Thyroid gland (tissue), 4 donors: ENCODE measurements at regions not wholly inside any gene's neighbourhood (a gene's known extent, or its start where the extent isn't known, plus 50 kb on each side); places are given as distances from the start of the nearest gene placed in this dataset.

Experiments
- DNase-seq, 2 donors: peaks; one replicate each; pipeline ENCODE4 v3.0.0-alpha.2; 2019
- H3K27ac ChIP-seq, 3 donors: fragments of 200-600 bp; sonication (generic); 1 replicate in 2 of 3; 2 replicates in 1 of 3; pipeline ENCODE4 v1.5.1; 2016 to 2019; ENCODE audit warnings: mild to moderate bottlenecking in 1 of 3, moderate library complexity in 1 of 3
- H3K27me3 ChIP-seq: fragments of 200-600 bp; sonication (generic); one replicate; pipeline ENCODE4 v1.5.1; 2019
- H3K36me3 ChIP-seq, 2 donors: fragments of 200-600 bp; sonication (generic); one replicate each; pipeline ENCODE4 v1.5.1; 2016 to 2019
- H3K4me1 ChIP-seq, 2 donors: fragments of 200-600 bp; sonication (generic); one replicate each; pipeline ENCODE4 v1.5.1; 2017 to 2019
- H3K4me3 ChIP-seq, 3 donors: fragments of 200-600 bp; sonication (generic); replicated peaks in 1 of 3; 1 replicate in 2 of 3; 2 replicates in 1 of 3; pipeline ENCODE4 v1.5.1; 2016; ENCODE audit warnings: mild to moderate bottlenecking in 1 of 3
- H3K9me3 ChIP-seq: fragments of 200-600 bp; sonication (generic); one replicate; pipeline ENCODE4 v1.5.1; 2017
- POLR2A ChIP-seq, 2 donors: fragments of 450-650 bp; IDR thresholded peaks; one replicate each; pipeline ENCODE4 v1.6.1; 2017; ENCODE audit warnings: antibody characterized with exemption in 2 of 2, mild to moderate bottlenecking in 2 of 2, moderate library complexity in 1 of 2
- WGBS, 2 donors: methylation state at CpG; one replicate each; pipeline ENCODE4 v1.1.5; 2017; 5-methylcytosine and 5-hydroxymethylcytosine counted together
- intact Hi-C: fragments of 100-400 bp; cut with DNase I; formaldehyde crosslinking; loops from one replicate; pipeline ENCODE4 v1.15.1; 2023
- TF ChIP-seq, protein P1 (sequence below), 6 experiments: fragments of 200-600 bp in 3 of 6; fragments of 450-650 bp in 3 of 6; sonication (generic) in 3 of 6; IDR thresholded peaks; one replicate each; pipeline ENCODE4 v1.5.1; 2016 to 2019; ENCODE audit warnings: antibody characterized with exemption in 6 of 6, mild to moderate bottlenecking in 2 of 6, inconsistent platforms in 1 of 6, moderate library complexity in 1 of 6

DNA sequence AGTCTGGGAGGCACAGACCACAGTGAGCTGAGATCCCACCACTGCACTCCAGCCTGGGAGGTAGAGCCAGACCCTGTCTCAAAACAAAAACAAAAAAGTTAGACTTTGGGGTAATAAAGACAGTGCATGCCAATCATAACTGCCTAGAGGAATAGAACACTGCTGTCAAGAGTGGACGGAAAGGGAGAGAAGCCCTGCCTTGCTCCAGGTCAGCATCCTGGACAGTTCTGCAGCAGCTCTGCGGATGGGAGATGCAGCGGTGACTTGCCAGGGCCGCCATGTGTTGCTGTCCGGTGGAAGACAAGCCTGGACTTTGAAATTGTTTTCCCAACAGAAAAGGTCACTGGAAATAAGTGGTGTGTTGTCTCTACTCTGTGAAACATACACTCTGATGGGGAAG lies 618.2 kb downstream of the TBC1D22A start:
- H3K9me3 ChIP-seq = no peaks in the 10 kb centered on the region
- no peaks in the 10 kb centered on the region for H3K27me3 ChIP-seq
- no peaks in the 10 kb centered on the region for H3K36me3 ChIP-seq
- H3K4me1 ChIP-seq = no peaks in the 10 kb centered on the region
- 87% methylated on average over 5 of the region's 5 CpGs for WGBS, 2 donors
- no peak for DNase-seq
- H3K4me3 ChIP-seq = no peak overlapping the region
- no peak for TF ChIP-seq POLR2A (IDR thresholded peaks at IDR 0.05)
- TF ChIP-seq, protein P1, sequence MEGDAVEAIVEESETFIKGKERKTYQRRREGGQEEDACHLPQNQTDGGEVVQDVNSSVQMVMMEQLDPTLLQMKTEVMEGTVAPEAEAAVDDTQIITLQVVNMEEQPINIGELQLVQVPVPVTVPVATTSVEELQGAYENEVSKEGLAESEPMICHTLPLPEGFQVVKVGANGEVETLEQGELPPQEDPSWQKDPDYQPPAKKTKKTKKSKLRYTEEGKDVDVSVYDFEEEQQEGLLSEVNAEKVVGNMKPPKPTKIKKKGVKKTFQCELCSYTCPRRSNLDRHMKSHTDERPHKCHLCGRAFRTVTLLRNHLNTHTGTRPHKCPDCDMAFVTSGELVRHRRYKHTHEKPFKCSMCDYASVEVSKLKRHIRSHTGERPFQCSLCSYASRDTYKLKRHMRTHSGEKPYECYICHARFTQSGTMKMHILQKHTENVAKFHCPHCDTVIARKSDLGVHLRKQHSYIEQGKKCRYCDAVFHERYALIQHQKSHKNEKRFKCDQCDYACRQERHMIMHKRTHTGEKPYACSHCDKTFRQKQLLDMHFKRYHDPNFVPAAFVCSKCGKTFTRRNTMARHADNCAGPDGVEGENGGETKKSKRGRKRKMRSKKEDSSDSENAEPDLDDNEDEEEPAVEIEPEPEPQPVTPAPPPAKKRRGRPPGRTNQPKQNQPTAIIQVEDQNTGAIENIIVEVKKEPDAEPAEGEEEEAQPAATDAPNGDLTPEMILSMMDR (IDR thresholded peaks at IDR 0.05) = no peak
- no peak overlapping the region for H3K27ac ChIP-seq
- intact Hi-C loops = no loop called here

DNA sequence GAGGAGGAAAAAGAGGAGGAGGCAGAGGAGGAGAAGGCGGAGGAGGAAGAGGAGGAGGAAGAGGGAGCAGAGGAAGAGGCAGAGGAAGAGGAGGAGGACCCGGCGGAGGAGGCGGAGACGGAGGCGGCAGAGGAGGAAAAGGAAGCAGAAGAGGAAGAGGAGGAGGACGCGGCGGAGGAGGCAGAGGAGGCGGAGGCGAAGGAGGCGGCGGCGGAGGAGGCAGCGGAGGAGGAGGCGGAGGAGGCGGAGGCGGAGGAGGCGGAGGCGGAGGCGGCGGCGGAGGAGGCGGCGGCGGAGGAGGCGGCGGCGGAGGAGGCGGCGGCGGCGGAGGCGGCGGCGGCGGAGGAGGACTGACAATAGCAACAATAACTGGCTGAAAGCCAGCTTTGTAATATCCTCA lies 616.6 kb downstream of the TBC1D22A start:
- Histone ChIP-seq H3K27me3 (no peaks in the 10 kb centered on the region), H3K4me3 (no peak overlapping the region), H3K36me3 (no peaks in the 10 kb centered on the region), H3K4me1 (no peaks in the 10 kb centered on the region), H3K9me3 (no peaks in the 10 kb centered on the region), H3K27ac (no peak overlapping the region)
- no peak for TF ChIP-seq POLR2A (IDR thresholded peaks at IDR 0.05)
- TF ChIP-seq, protein P1 (IDR thresholded peaks at IDR 0.05) = no peak
- intact Hi-C loops = no loop called here
- 92% methylated on average over 30 to 31 of the region's 37 CpGs for WGBS, 2 donors
- no peak for DNase-seq

DNA sequence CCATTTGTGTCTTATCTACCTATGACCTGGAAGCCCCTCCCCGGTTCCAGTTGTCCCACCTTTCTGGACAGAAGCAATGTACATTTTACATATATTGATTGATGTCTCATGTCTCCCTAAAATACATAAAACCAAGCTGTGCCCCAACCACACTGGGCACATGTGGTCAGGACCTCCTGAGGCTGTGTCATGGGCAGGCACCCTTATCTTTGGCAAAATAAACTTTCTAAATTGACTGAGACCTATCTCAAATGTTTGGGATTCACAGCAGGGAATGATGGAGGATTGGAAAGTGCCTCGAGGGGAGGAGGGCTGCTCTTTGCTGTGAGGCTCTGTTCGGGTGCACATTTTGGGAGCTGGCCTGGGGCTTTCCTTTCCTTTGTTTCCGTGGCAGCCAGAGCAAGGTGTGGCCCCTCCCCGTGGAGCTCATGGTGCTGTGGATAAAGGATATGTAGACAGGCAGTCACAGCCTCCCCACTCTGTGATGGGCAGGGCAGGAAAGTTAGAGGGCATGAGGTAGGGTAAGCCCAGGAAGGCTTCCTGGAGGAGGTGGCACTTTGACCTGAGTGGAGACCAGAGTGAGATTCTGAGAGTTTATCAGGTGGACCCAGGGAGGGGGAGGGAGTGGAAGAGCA lies 615.6 kb downstream of the TBC1D22A start:
- 81 to 82% methylated on average over 5 of the region's 5 CpGs for WGBS, 2 donors
- Histone ChIP-seq H3K27me3 (no peaks in the 10 kb centered on the region), H3K4me1 (no peaks in the 10 kb centered on the region), H3K36me3 (no peaks in the 10 kb centered on the region), H3K9me3 (no peaks in the 10 kb centered on the region), H3K4me3 (no peak overlapping the region), H3K27ac (no peak overlapping the region)
- TF ChIP-seq, protein P1 (IDR thresholded peaks at IDR 0.05) = no peak
- TF ChIP-seq POLR2A (IDR thresholded peaks at IDR 0.05) = no peak
- intact Hi-C loops = no loop called here
- DNase-seq = no peak

DNA sequence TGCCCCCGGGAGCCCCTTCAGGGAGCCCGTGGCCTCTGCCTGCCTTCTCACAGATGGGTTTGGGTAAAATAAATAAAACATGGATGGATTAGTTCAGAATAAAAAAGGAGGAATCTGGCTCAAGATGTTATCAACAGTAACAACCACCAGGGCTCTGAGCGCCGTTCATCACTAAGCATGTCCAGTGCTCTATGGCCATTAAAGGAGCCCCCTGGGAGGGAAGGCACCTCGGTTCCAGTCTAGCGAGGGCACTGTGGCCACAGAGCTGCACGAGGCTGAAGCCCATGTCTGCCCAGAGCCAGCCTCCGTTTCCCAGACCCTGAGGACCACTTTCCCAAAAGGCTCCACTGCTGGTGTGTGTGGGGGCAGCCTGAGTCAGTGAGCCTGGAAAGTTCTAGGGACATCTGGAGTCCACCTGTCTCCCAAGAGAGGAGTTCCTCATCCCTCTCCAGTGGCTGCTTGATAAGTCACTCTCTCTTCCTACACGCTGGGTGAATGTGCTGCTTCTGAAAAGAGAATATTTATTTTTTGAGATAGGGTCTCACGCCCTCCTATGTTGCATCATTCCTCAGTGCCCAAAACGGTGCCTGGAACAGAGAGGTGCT lies 614.6 kb downstream of the TBC1D22A start:
- Histone ChIP-seq H3K27me3 (no peaks in the 10 kb centered on the region), H3K4me3 (no peak overlapping the region), H3K36me3 (no peaks in the 10 kb centered on the region), H3K9me3 (no peaks in the 10 kb centered on the region), H3K27ac (no peak overlapping the region), H3K4me1 (no peaks in the 10 kb centered on the region)
- DNase-seq = no peak
- TF ChIP-seq, protein P1 (IDR thresholded peaks at IDR 0.05) = no peak
- TF ChIP-seq POLR2A (IDR thresholded peaks at IDR 0.05) = no peak
- 75 to 79% methylated on average over 11 of the region's 11 CpGs for WGBS, 2 donors
- intact Hi-C loops = no loop called here

DNA sequence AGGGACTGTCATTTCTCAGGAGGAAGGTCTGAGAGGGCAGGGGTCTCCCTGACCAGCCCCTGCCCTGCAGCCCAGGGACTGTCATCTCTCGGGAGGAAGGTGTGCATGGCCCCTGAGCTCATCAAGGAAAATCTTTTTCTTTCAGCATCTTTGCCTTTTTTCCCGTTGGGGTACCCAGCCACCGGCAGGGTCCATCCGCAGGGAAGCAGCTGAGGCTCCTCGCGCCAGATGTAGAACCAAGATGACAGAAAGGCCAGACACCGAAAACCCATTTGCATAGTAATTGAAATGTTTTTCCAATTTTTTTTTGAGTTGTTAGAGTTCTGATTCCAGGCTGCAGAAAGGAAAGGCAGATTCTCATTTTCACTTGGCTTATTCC lies 613.9 kb downstream of the TBC1D22A start:
- intact Hi-C loops = no loop called here
- Histone ChIP-seq H3K27me3 (no peaks in the 10 kb centered on the region), H3K27ac (no peak overlapping the region), H3K9me3 (no peaks in the 10 kb centered on the region), H3K4me3 (no peak overlapping the region), H3K36me3 (no peaks in the 10 kb centered on the region), H3K4me1 (no peaks in the 10 kb centered on the region)
- TF ChIP-seq POLR2A (IDR thresholded peaks at IDR 0.05) = no peak
- TF ChIP-seq, protein P1 (IDR thresholded peaks at IDR 0.05) = no peak
- WGBS, 2 donors = 94% methylated on average over 7 of the region's 7 CpGs
- DNase-seq = no peak
